A673 (cell line): ENCODE measurements at regions not wholly inside any gene's neighbourhood (a gene's known extent, or its start where the extent isn't known, plus 50 kb on each side); places are given as distances from the start of the nearest gene placed in this dataset.

ENCODE experiments used
- BruUV-seq: library from RNA; stranded (reverse); fragments of 400-500 nt; replicated peaks from 2 replicates; lab custom pipeline; 2021; lab: Mats Ljungman, UMichigan
- CTCF ChIA-PET: fragments of 300-600 bp; sonication (Branson Sonifier 250); formaldehyde crosslinking; loops from one replicate; lab custom pipeline; 2022; ENCODE audit warnings: antibody characterized with exemption; lab: Charles Lee
- POLR2A ChIA-PET: fragments of 300-600 bp; sonication (Branson Sonifier 250); formaldehyde crosslinking; loops from one replicate; lab custom pipeline; 2022; ENCODE audit warnings: antibody characterized with exemption; ENCODE audit not compliant: low non-redundant PET; lab: Charles Lee
- DNase-seq: peaks from one replicate; pipeline ENCODE4 v3.0.0-alpha.2; 2015; ENCODE audit warnings: low spot score
- H3K27ac ChIP-seq: fragments of 200-600 bp; sonication (generic); 2 replicates; pipeline ENCODE4 v1.5.1; 2016; ENCODE audit warnings: mixed run types, low read depth, mild to moderate bottlenecking, mixed read lengths, antibody characterized with exemption, low read length; ENCODE audit not compliant: poor library complexity, severe bottlenecking
- H3K27me3 ChIP-seq: fragments of 200-600 bp; sonication (generic); replicated peaks from 2 replicates; pipeline ENCODE4 v1.6.1; 2017; ENCODE audit warnings: mixed run types, low read depth, mild to moderate bottlenecking, mixed read lengths, antibody characterized with exemption, low read length; ENCODE audit not compliant: insufficient read depth, poor library complexity
- H3K36me3 ChIP-seq: fragments of 200-600 bp; sonication (generic); 2 replicates; pipeline ENCODE4 v1.6.1; 2016; ENCODE audit warnings: mixed run types, mild to moderate bottlenecking, mixed read lengths, antibody characterized with exemption, low read length; ENCODE audit not compliant: insufficient read depth, poor library complexity, severe bottlenecking
- H3K4me1 ChIP-seq: fragments of 200-600 bp; sonication (generic); 2 replicates; pipeline ENCODE4 v1.6.1; 2017; ENCODE audit warnings: mixed run types, mild to moderate bottlenecking, mixed read lengths, antibody characterized with exemption, low read length; ENCODE audit not compliant: insufficient read depth, poor library complexity, severe bottlenecking
- H3K4me3 ChIP-seq: fragments of 200-600 bp; sonication (generic); 2 replicates; pipeline ENCODE4 v1.5.1; 2016; ENCODE audit warnings: low read depth, mixed run types, mild to moderate bottlenecking, mixed read lengths, low read length; ENCODE audit not compliant: poor library complexity, severe bottlenecking
- H3K9me3 ChIP-seq: fragments of 200-600 bp; sonication (generic); 2 replicates; pipeline ENCODE4 v1.6.1; 2016; ENCODE audit warnings: mixed run types, low read depth, mild to moderate bottlenecking, mixed read lengths, antibody characterized with exemption, low read length; ENCODE audit not compliant: poor library complexity, severe bottlenecking
- CTCF ChIP-seq: fragments of 300-800, 200-600 bp; sonication (generic); conservative IDR thresholded peaks from 2 replicates; pipeline ENCODE4 v1.5.1; 2017; ENCODE audit warnings: low read depth, mild to moderate bottlenecking, antibody characterized with exemption, low read length, moderate library complexity, mixed read lengths
- EZH2 ChIP-seq: fragments of 200-600 bp; sonication (generic); IDR thresholded peaks from 2 replicates; pipeline ENCODE4 v1.6.1; 2017; ENCODE audit warnings: borderline replicate concordance, low read depth, mild to moderate bottlenecking, mixed read lengths, antibody characterized with exemption, low read length; ENCODE audit not compliant: poor library complexity, severe bottlenecking
- intact Hi-C: fragments of 100-400 bp; cut with micrococcal nuclease; formaldehyde crosslinking; loops from one replicate; pipeline ENCODE4 v1.10.0; 2022; ENCODE audit not compliant: unreplicated experiment

- Histone ChIP-seq H3K36me3 (no peaks in the 10 kb centered on the region), H3K27me3 (no peaks in the 10 kb centered on the region), H3K9me3 (no peaks in the 10 kb centered on the region), H3K27ac (no peak overlapping the region), H3K4me3 (no peak overlapping the region), H3K4me1 (peaks cover 9% of the 10 kb centered on the region)
- CTCF ChIA-PET, result interaction anchor here (0.7 kb wide), 1 partner anchor 156 kb away, joined by 3 read pairs; no protein-coding TSS in a partner anchor
- no TSS peak for BruUV-seq
- no peak for DNase-seq
- intact Hi-C loops, result no loop called here
- POLR2A ChIA-PET, result no interaction called here
- TF ChIP-seq CTCF (no peak), EZH2 (no peak)
Observed at GRCh38 chr6:14720411-14721102, 525.3 kb upstream of the JARID2 start.

DNA sequence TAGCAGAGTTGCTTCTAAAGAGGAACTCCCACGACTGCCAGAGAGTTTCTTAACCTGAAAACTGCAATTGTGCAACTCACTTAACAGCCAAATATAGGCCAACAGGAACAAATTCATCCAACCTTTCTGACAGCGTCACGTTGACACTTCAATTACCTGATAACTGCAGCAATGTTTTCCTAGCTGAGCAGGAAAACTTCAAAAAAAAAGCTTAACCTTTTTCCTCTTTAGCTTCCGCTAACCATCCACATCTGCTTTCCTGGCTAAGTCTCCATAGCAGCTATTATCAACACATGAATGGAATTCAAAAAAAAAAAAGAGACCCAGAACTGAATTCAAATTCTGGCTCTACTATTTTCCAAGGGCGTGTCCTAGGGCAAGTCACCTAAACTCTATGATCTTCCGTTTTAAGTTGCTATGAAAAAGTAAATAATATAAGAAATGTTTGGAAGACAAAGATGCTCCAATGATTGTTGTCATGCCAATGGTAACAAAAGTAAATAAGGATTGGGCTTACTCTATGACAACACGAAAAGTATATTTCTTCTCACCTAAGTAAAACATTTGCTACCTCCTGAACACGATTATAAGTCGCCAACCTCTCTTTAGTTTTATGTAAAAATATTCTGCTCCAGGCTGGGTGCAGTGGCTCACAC is 524.6 kb upstream of the JARID2 start:
- Histone ChIP-seq H3K9me3 (no peaks in the 10 kb centered on the region), H3K27ac (no peak overlapping the region), H3K27me3 (no peaks in the 10 kb centered on the region), H3K36me3 (no peaks in the 10 kb centered on the region), H3K4me1 (peaks cover 9% of the 10 kb centered on the region), H3K4me3 (no peak overlapping the region)
- intact Hi-C loops, result no loop called here
- no TSS peak for BruUV-seq
- POLR2A ChIA-PET, result no interaction called here
- DNase-seq, result no peak
- CTCF ChIA-PET, result interaction anchor here (0.7 kb wide), 1 partner anchor 156 kb away, joined by 3 read pairs; no protein-coding TSS in a partner anchor
- TF ChIP-seq CTCF, result no peak
- TF ChIP-seq EZH2, result no peak

GRCh38 chr6:14722001-14722562 is 523.8 kb upstream of the JARID2 start:
- intact Hi-C loops, result no loop called here
- H3K27me3 ChIP-seq, result no peaks in the 10 kb centered on the region
- H3K9me3 ChIP-seq, result no peaks in the 10 kb centered on the region
- H3K36me3 ChIP-seq, result no peaks in the 10 kb centered on the region
- H3K4me3 ChIP-seq, result no peak overlapping the region
- no peak overlapping the region for H3K27ac ChIP-seq
- peaks cover 9% of the 10 kb centered on the region for H3K4me1 ChIP-seq
- TF ChIP-seq CTCF (no peak), EZH2 (no peak)
- ChIA-PET POLR2A (no interaction called here), CTCF (no interaction called here)
- DNase-seq, result no peak
- BruUV-seq, result no TSS peak
